Astrocyte (in vitro differentiated cells and primary cell): ENCODE measurements at regions not wholly inside any gene's neighbourhood (a gene's known extent, or its start where the extent isn't known, plus 50 kb on each side); places are given as distances from the start of the nearest gene placed in this dataset.

ENCODE experiments used
- DNase-seq: peaks from one replicate; pipeline ENCODE4 v3.0.0-alpha.2; 2010; ENCODE audit warnings: low read depth
- FAIRE-seq: peaks from 2 replicates; lab custom pipeline; 2011; peaks lifted over from hg19 to GRCh38; lab: Jason Lieb, UNC
- H2AFZ ChIP-seq: 2 replicates; pipeline ENCODE4 v1.6.0; 2012; ENCODE audit warnings: low read depth, low read length, inconsistent platforms
- H3K27ac ChIP-seq: 2 replicates; pipeline ENCODE4 v1.5.1; 2011; ENCODE audit warnings: low read depth, low read length, inconsistent platforms
- H3K27me3 ChIP-seq: 2 replicates; pipeline ENCODE4 v1.6.0; 2011; ENCODE audit warnings: low read length, inconsistent platforms; ENCODE audit not compliant: insufficient read depth
- H3K36me3 ChIP-seq: 2 replicates; pipeline ENCODE4 v1.5.1; 2011; ENCODE audit warnings: low read length, inconsistent platforms; ENCODE audit not compliant: insufficient read depth
- H3K4me1 ChIP-seq: 2 replicates; pipeline ENCODE4 v1.5.1; 2011; ENCODE audit warnings: low read length, inconsistent platforms; ENCODE audit not compliant: insufficient read depth
- H3K4me2 ChIP-seq: 2 replicates; pipeline ENCODE4 v1.6.0; 2012; ENCODE audit warnings: low read length, inconsistent platforms
- H3K4me3 ChIP-seq: 2 replicates; pipeline ENCODE4 v1.5.1; 2011; ENCODE audit warnings: low read depth, mild to moderate bottlenecking, low read length, inconsistent platforms; ENCODE audit not compliant: insufficient read depth
- H3K79me2 ChIP-seq: 2 replicates; pipeline ENCODE4 v1.6.0; 2012; ENCODE audit warnings: mild to moderate bottlenecking, low read length, inconsistent platforms; ENCODE audit not compliant: insufficient read depth
- H3K9ac ChIP-seq: 2 replicates; pipeline ENCODE4 v1.6.0; 2012; ENCODE audit warnings: mild to moderate bottlenecking, low read length, inconsistent platforms
- H3K9me3 ChIP-seq: 2 replicates; pipeline ENCODE4 v1.5.1; 2012; ENCODE audit warnings: low read depth, mild to moderate bottlenecking, low read length, inconsistent platforms; ENCODE audit not compliant: insufficient read depth
- H4K20me1 ChIP-seq: 2 replicates; pipeline ENCODE4 v1.6.0; 2012; ENCODE audit warnings: low read length, inconsistent platforms; ENCODE audit not compliant: insufficient read depth
- H3K27ac Mint-ChIP-seq: one replicate; pipeline ENCODE4 v1.8.0; 2021; ENCODE audit warnings: mild to moderate bottlenecking, mixed read lengths; ENCODE audit not compliant: unreplicated experiment
- H3K27me3 Mint-ChIP-seq: one replicate; pipeline ENCODE4 v1.8.0; 2021; ENCODE audit warnings: low read depth, mixed read lengths; ENCODE audit not compliant: unreplicated experiment
- H3K36me3 Mint-ChIP-seq: one replicate; pipeline ENCODE4 v1.8.0; 2021; ENCODE audit warnings: low read depth, mixed read lengths; ENCODE audit not compliant: unreplicated experiment
- H3K4me1 Mint-ChIP-seq: one replicate; pipeline ENCODE4 v1.8.0; 2021; ENCODE audit warnings: low read depth, mixed read lengths; ENCODE audit not compliant: unreplicated experiment
- H3K4me3 Mint-ChIP-seq: one replicate; pipeline ENCODE4 v1.8.0; 2021; ENCODE audit warnings: mild to moderate bottlenecking, moderate library complexity, mixed read lengths; ENCODE audit not compliant: unreplicated experiment
- H3K9me3 Mint-ChIP-seq: one replicate; pipeline ENCODE4 v1.8.0; 2021; ENCODE audit warnings: mild to moderate bottlenecking, mixed read lengths; ENCODE audit not compliant: unreplicated experiment
- CTCF ChIP-seq: IDR thresholded peaks from 2 replicates; pipeline ENCODE4 v1.5.1; 2011; ENCODE audit warnings: low read depth, mild to moderate bottlenecking, inconsistent platforms, low read length, moderate library complexity; ENCODE audit not compliant: insufficient read depth
- EZH2 ChIP-seq: IDR thresholded peaks from 2 replicates; pipeline ENCODE4 v1.6.1; 2012; ENCODE audit warnings: mild to moderate bottlenecking, low read length, inconsistent platforms; ENCODE audit not compliant: insufficient read depth

GRCh38 chr17:79246225-79247190 is 171.9 kb downstream of the ENGASE start:
- Mint-ChIP-seq H3K36me3 (no peaks in the 10 kb centered on the region), H3K4me3 (no peak overlapping the region), H3K4me1 (no peaks in the 10 kb centered on the region), H3K9me3 (peaks cover 3% of the 10 kb centered on the region), H3K27me3 (peaks cover 56% of the 10 kb centered on the region), H3K27ac (no peak overlapping the region)
- H3K27me3 ChIP-seq, result no peaks in the 10 kb centered on the region
- no peak overlapping the region for H3K9ac ChIP-seq
- no peaks in the 10 kb centered on the region for H3K9me3 ChIP-seq
- H3K4me1 ChIP-seq, result no peaks in the 10 kb centered on the region
- no peak for TF ChIP-seq EZH2
- no peak for TF ChIP-seq CTCF
- H3K4me2 ChIP-seq, result no peak overlapping the region
- no peak overlapping the region for H2AFZ ChIP-seq
- no peak for DNase-seq
- no peaks in the 10 kb centered on the region for H3K79me2 ChIP-seq
- FAIRE-seq, result no peak
- H4K20me1 ChIP-seq, result no peaks in the 10 kb centered on the region
- H3K27ac ChIP-seq, result no peak overlapping the region
- no peak overlapping the region for H3K4me3 ChIP-seq
- no peaks in the 10 kb centered on the region for H3K36me3 ChIP-seq

- FAIRE-seq, result no peak
- Mint-ChIP-seq H3K4me1 (no peaks in the 10 kb centered on the region), H3K36me3 (no peaks in the 10 kb centered on the region), H3K27me3 (peaks cover 51% of the 10 kb centered on the region), H3K27ac (no peak overlapping the region), H3K9me3 (peaks cover 3% of the 10 kb centered on the region), H3K4me3 (no peak overlapping the region)
- H3K9ac ChIP-seq, result no peak overlapping the region
- no peak overlapping the region for H2AFZ ChIP-seq
- H3K4me1 ChIP-seq, result no peaks in the 10 kb centered on the region
- H3K79me2 ChIP-seq, result no peaks in the 10 kb centered on the region
- H3K36me3 ChIP-seq, result no peaks in the 10 kb centered on the region
- no peaks in the 10 kb centered on the region for H3K9me3 ChIP-seq
- DNase-seq, result no peak
- no peak overlapping the region for H3K4me2 ChIP-seq
- no peak overlapping the region for H3K4me3 ChIP-seq
- no peak overlapping the region for H3K27ac ChIP-seq
- no peaks in the 10 kb centered on the region for H4K20me1 ChIP-seq
- no peak for TF ChIP-seq EZH2
- no peak for TF ChIP-seq CTCF
- H3K27me3 ChIP-seq, result no peaks in the 10 kb centered on the region
These were observed 170.0 kb downstream of the ENGASE start for GRCh38 chr17:79244665-79245064.

- Mint-ChIP-seq H3K4me3 (no peak overlapping the region), H3K27me3 (peaks cover 53% of the 10 kb centered on the region), H3K36me3 (no peaks in the 10 kb centered on the region), H3K27ac (no peak overlapping the region), H3K4me1 (no peaks in the 10 kb centered on the region), H3K9me3 (peaks cover 3% of the 10 kb centered on the region)
- no peak for TF ChIP-seq CTCF
- TF ChIP-seq EZH2, result no peak
- H3K4me3 ChIP-seq, result no peak overlapping the region
- FAIRE-seq (no peak), DNase-seq (no peak)
- no peak overlapping the region for H3K9ac ChIP-seq
- no peaks in the 10 kb centered on the region for H3K27me3 ChIP-seq
- no peaks in the 10 kb centered on the region for H3K9me3 ChIP-seq
- no peaks in the 10 kb centered on the region for H3K79me2 ChIP-seq
- H3K4me2 ChIP-seq, result no peak overlapping the region
- no peak overlapping the region for H3K27ac ChIP-seq
- H4K20me1 ChIP-seq, result no peaks in the 10 kb centered on the region
- no peaks in the 10 kb centered on the region for H3K36me3 ChIP-seq
- no peaks in the 10 kb centered on the region for H3K4me1 ChIP-seq
- H2AFZ ChIP-seq, result no peak overlapping the region
These were observed 169.4 kb downstream of the ENGASE start for GRCh38 chr17:79243996-79244395.
